Esophagus squamous epithelium (tissue), 4 donors: ENCODE measurements at regions not wholly inside any gene's neighbourhood (a gene's known extent, or its start where the extent isn't known, plus 50 kb on each side); places are given as distances from the start of the nearest gene placed in this dataset.

Experiments used
- POLR2A ChIP-seq, 4 donors: fragments of 450-650 bp; IDR thresholded peaks; one replicate each; pipeline ENCODE4 v1.6.1; 2017; ENCODE audit warnings: antibody characterized with exemption in 4 of 4, mild to moderate bottlenecking in 4 of 4, moderate library complexity in 3 of 4
- TF ChIP-seq, protein P1 (sequence below), 6 experiments: fragments of 450-650 bp in 4 of 6; fragments of 200-600 bp in 2 of 6; sonication (generic) in 2 of 6; IDR thresholded peaks; one replicate each; pipeline ENCODE4 v1.5.1; 2016 to 2019; ENCODE audit warnings: antibody characterized with exemption in 6 of 6, mild to moderate bottlenecking in 4 of 6, moderate library complexity in 4 of 6

DNA sequence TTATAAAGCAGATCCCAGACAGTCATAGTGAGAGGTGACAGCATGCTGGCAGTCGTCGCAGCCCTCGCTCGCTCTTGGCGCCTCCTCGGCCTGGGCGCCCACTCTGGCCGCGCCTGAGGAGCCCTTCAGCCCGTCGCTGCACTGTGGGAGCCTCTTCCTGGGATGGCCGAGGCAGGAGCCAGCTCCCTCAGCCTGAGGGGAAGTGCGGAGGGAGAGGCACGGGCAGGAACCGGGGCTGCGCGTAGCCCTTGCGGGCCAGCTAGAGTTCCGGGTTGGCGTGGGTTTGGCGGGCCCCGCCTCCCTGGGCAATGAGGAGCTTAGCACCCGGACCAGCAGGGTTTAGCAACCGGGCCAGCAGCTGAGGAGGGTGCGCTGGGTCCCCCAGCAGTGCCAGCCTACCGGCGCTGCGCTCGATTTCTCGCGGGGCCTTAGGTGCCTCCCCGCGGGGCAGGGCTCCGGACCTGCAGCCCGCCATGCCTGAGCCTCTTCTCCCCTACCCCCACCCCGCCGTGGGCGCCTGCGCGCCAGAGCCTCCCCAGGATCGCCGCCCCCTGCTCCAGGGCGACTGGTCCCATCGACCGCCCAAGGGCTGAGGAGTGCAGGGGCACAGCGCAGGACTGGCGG, 451.2 kb upstream of the DCN start:
- TF ChIP-seq, protein P1, sequence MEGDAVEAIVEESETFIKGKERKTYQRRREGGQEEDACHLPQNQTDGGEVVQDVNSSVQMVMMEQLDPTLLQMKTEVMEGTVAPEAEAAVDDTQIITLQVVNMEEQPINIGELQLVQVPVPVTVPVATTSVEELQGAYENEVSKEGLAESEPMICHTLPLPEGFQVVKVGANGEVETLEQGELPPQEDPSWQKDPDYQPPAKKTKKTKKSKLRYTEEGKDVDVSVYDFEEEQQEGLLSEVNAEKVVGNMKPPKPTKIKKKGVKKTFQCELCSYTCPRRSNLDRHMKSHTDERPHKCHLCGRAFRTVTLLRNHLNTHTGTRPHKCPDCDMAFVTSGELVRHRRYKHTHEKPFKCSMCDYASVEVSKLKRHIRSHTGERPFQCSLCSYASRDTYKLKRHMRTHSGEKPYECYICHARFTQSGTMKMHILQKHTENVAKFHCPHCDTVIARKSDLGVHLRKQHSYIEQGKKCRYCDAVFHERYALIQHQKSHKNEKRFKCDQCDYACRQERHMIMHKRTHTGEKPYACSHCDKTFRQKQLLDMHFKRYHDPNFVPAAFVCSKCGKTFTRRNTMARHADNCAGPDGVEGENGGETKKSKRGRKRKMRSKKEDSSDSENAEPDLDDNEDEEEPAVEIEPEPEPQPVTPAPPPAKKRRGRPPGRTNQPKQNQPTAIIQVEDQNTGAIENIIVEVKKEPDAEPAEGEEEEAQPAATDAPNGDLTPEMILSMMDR (IDR thresholded peaks at IDR 0.05): no peak
- TF ChIP-seq POLR2A (IDR thresholded peaks at IDR 0.05): no peak
